Fibroblast of lung (primary cell): ENCODE measurements at regions not wholly inside any gene's neighbourhood (a gene's known extent, or its start where the extent isn't known, plus 50 kb on each side); places are given as distances from the start of the nearest gene placed in this dataset.

Experiments used
- DNase-seq, 2 donors: peaks; one replicate each; pipeline versions ENCODE4 v3.0.0 to v3.0.0-alpha.2; 2010; ENCODE audit warnings: low read depth in 2 of 2
- H2AFZ ChIP-seq: 2 replicates; pipeline ENCODE4 v1.5.1; 2012; ENCODE audit warnings: low read length, control low read depth, inconsistent platforms
- H3K27ac ChIP-seq: 2 replicates; pipeline ENCODE4 v1.5.1; 2011; ENCODE audit warnings: low read length, control low read depth; ENCODE audit not compliant: insufficient read depth
- H3K27me3 ChIP-seq: 2 replicates; pipeline ENCODE4 v1.5.1; 2011; ENCODE audit warnings: mild to moderate bottlenecking, low read length; ENCODE audit not compliant: control insufficient read depth, insufficient read depth
- H3K36me3 ChIP-seq: 2 replicates; pipeline ENCODE4 v1.5.1; 2011; ENCODE audit warnings: low read length; ENCODE audit not compliant: control insufficient read depth, insufficient read depth
- H3K4me1 ChIP-seq: 2 replicates; pipeline ENCODE4 v1.5.1; 2011; ENCODE audit warnings: low read length; ENCODE audit not compliant: control insufficient read depth, insufficient read depth; ENCODE audit errors: extremely low read depth
- H3K4me2 ChIP-seq: 2 replicates; pipeline ENCODE4 v1.5.1; 2011; ENCODE audit warnings: low read length, control low read depth; ENCODE audit not compliant: insufficient read depth; ENCODE audit errors: extremely low read depth
- H3K4me3 ChIP-seq, 4 experiments: fragments of 200-600 bp in 1 of 4; sonication (generic) in 1 of 4; replicated peaks in 1 of 4; 2 replicates each; pipeline ENCODE4 v1.5.1; 2011 to 2016; ENCODE audit warnings: low read length in 4 of 4, low read depth in 3 of 4, mild to moderate bottlenecking in 3 of 4, control low read depth in 2 of 4, inconsistent platforms in 1 of 4, mixed read lengths in 1 of 4; ENCODE audit not compliant: insufficient read depth in 1 of 4; ENCODE audit errors: control extremely low read depth in 1 of 4
- H3K79me2 ChIP-seq: 2 replicates; pipeline ENCODE4 v1.5.1; 2012; ENCODE audit warnings: mild to moderate bottlenecking, low read length, inconsistent platforms; ENCODE audit not compliant: control insufficient read depth, insufficient read depth
- H3K9ac ChIP-seq: 2 replicates; pipeline ENCODE4 v1.5.1; 2011; ENCODE audit warnings: mild to moderate bottlenecking, low read length, control low read depth; ENCODE audit not compliant: insufficient read depth
- H3K9me3 ChIP-seq: 2 replicates; pipeline ENCODE4 v1.5.1; 2012; ENCODE audit warnings: low read depth, low read length; ENCODE audit not compliant: control insufficient read depth, insufficient read depth
- H4K20me1 ChIP-seq: 2 replicates; pipeline ENCODE4 v1.5.1; 2011; ENCODE audit warnings: low read length; ENCODE audit not compliant: control insufficient read depth, insufficient read depth; ENCODE audit errors: extremely low read depth
- CTCF ChIP-seq, 2 donors: IDR thresholded peaks in 1 of 2; conservative IDR thresholded peaks in 1 of 2; 1 replicate in 1 of 2; 2 replicates in 1 of 2; pipeline ENCODE4 v1.5.1; 2011 to 2012; ENCODE audit warnings: low read length in 2 of 2, control low read depth in 1 of 2, inconsistent platforms in 1 of 2, low read depth in 1 of 2, mild to moderate bottlenecking in 1 of 2
- EZH2 ChIP-seq: IDR thresholded peaks from 2 replicates; pipeline ENCODE4 v1.5.1; 2012; ENCODE audit warnings: low read length, control low read depth, mild to moderate bottlenecking; ENCODE audit errors: missing control alignments

- TF ChIP-seq EZH2 (no peak), CTCF (conservative IDR thresholded peaks at IDR 0.05 in 1 of 2, IDR thresholded peaks at IDR 0.05 in 1 of 2; ENCODE audit: low read depth in 1 of 2, low read length in 2 of 2) (no peak)
- Histone ChIP-seq H3K27me3 (no peaks in the 10 kb centered on the region), H3K9ac (no peak overlapping the region), H2AFZ (no peak overlapping the region), H3K4me3 (no peak overlapping the region), H4K20me1 (no peaks in the 10 kb centered on the region), H3K4me2 (no peak overlapping the region), H3K79me2 (no peaks in the 10 kb centered on the region), H3K9me3 (no peaks in the 10 kb centered on the region), H3K36me3 (no peaks in the 10 kb centered on the region), H3K4me1 (no peaks in the 10 kb centered on the region), H3K27ac (no peak overlapping the region)
- no peak for DNase-seq
Observed at GRCh38 chr1:78420688-78421087, 70.1 kb upstream of the PTGFR start.

DNA sequence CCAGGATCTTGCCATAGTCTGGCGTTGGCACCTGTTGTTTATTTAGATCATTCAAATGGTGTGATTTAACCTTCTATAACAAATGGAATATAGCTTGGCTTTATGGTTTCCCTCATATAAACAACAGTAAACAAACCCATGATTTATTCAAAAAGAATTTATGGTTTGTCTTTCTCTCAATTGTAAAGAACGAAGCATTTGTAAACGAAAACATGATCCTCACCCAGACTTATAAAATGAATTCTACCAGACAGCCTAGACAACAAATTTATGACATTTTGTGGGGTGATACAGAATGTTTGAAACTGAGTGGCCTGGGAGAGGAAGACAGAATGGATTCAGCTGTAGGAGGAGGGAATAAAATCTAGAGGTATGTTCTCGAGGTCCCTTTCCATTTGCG is 66.1 kb upstream of the PTGFR start:
- H4K20me1 ChIP-seq = no peaks in the 10 kb centered on the region
- H3K79me2 ChIP-seq = no peaks in the 10 kb centered on the region
- no peaks in the 10 kb centered on the region for H3K4me1 ChIP-seq
- H2AFZ ChIP-seq = no peak overlapping the region
- H3K4me2 ChIP-seq = no peak overlapping the region
- H3K9me3 ChIP-seq = no peaks in the 10 kb centered on the region
- H3K27ac ChIP-seq = no peak overlapping the region
- no peak overlapping the region for H3K9ac ChIP-seq
- H3K36me3 ChIP-seq = no peaks in the 10 kb centered on the region
- no peak overlapping the region for H3K4me3 ChIP-seq
- DNase-seq = no peak
- TF ChIP-seq EZH2 (no peak), CTCF (conservative IDR thresholded peaks at IDR 0.05 in 1 of 2, IDR thresholded peaks at IDR 0.05 in 1 of 2; ENCODE audit: low read depth in 1 of 2, low read length in 2 of 2) (no peak)
- no peaks in the 10 kb centered on the region for H3K27me3 ChIP-seq

DNA sequence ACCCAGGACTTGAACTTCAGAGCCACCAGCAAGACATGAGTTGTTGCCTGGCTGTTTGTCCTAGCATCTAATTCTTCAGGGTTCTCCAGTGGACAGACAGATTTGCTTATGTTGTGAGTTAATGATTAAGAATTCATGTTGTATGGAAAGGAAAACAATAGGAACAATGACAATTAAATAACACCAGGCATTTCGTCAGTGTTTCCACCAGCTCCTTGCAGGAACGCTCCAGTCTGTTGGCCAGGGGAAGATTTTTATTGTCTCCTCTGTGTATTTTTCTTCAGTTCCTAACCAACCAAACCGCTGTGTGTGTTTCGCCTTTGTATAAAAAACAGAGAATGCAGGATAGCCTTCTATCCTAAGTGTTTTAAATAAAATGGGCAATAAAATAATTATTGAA is 64.4 kb upstream of the PTGFR start:
- Histone ChIP-seq H3K79me2 (no peaks in the 10 kb centered on the region), H3K4me3 (no peak overlapping the region), H3K27me3 (no peaks in the 10 kb centered on the region), H3K36me3 (no peaks in the 10 kb centered on the region), H3K9ac (no peak overlapping the region), H3K9me3 (no peaks in the 10 kb centered on the region), H3K27ac (no peak overlapping the region), H4K20me1 (no peaks in the 10 kb centered on the region), H2AFZ (no peak overlapping the region), H3K4me2 (no peak overlapping the region), H3K4me1 (no peaks in the 10 kb centered on the region)
- DNase-seq = no peak
- TF ChIP-seq CTCF (conservative IDR thresholded peaks at IDR 0.05 in 1 of 2, IDR thresholded peaks at IDR 0.05 in 1 of 2; ENCODE audit: low read depth in 1 of 2, low read length in 2 of 2) (no peak), EZH2 (no peak)
